Panc1 (cell line): ENCODE measurements at regions not wholly inside any gene's neighbourhood (a gene's known extent, or its start where the extent isn't known, plus 50 kb on each side); places are given as distances from the start of the nearest gene placed in this dataset.
"Not testable (repeated sequence)": the region's sequence is repeated elsewhere in the genome, so short reads cannot be mapped to it uniquely, and the experiment has no call there.

ENCODE experiments used
- ATAC-seq: fragments of 200-7000 bp; cut with Tn5 transposase; 2 replicates; pipeline ENCODE4 v1.9.1; 2020; ENCODE audit warnings: mild to moderate bottlenecking, moderate library complexity
- BruUV-seq: library from RNA; stranded (reverse); fragments of 400-500 nt; replicated peaks from 2 replicates; lab custom pipeline; 2021; lab: Mats Ljungman, UMichigan
- CTCF ChIA-PET: fragments of 300-600 bp; sonication (Branson Sonifier 250); formaldehyde crosslinking; loops from one replicate; lab custom pipeline; 2022; ENCODE audit warnings: antibody characterized with exemption; lab: Charles Lee
- POLR2A ChIA-PET: fragments of 300-600 bp; sonication (Branson Sonifier 250); formaldehyde crosslinking; loops from one replicate; lab custom pipeline; 2022; ENCODE audit warnings: antibody characterized with exemption; lab: Charles Lee
- DNase-seq: peaks from one replicate; pipeline ENCODE4 v3.0.0-alpha.2; 2010; ENCODE audit warnings: low read depth, low spot score
- H3K27ac ChIP-seq: 2 replicates; pipeline ENCODE4 v1.5.1; 2011; ENCODE audit warnings: mild to moderate bottlenecking, low read length, inconsistent platforms
- H3K27me3 ChIP-seq: fragments of 200-500 bp; sonication (Bioruptor generic); 2 replicates; pipeline ENCODE4 v1.6.0; 2014; ENCODE audit warnings: low read length, inconsistent platforms; ENCODE audit not compliant: control insufficient read depth, insufficient read depth
- H3K36me3 ChIP-seq: fragments of 200-500 bp; sonication (Bioruptor generic); 2 replicates; pipeline ENCODE4 v1.5.1; 2014; ENCODE audit warnings: inconsistent platforms, mild to moderate bottlenecking, low read length, moderate library complexity; ENCODE audit not compliant: control insufficient read depth, insufficient read depth
- H3K4me1 ChIP-seq: 2 replicates; pipeline ENCODE4 v1.5.1; 2011; ENCODE audit warnings: inconsistent platforms, mild to moderate bottlenecking, low read length, moderate library complexity; ENCODE audit not compliant: control insufficient read depth, insufficient read depth
- H3K4me3 ChIP-seq, 2 experiments: 2 replicates each; pipeline ENCODE4 v1.5.1; 2011 to 2012; ENCODE audit warnings: low read depth in 2 of 2, low read length in 2 of 2, mild to moderate bottlenecking in 2 of 2, inconsistent platforms in 1 of 2, moderate library complexity in 1 of 2
- H3K9me3 ChIP-seq: fragments of 200-500 bp; sonication (Bioruptor generic); 2 replicates; pipeline ENCODE4 v1.5.1; 2014; ENCODE audit warnings: low read depth, mild to moderate bottlenecking, inconsistent platforms, low read length, moderate library complexity; ENCODE audit not compliant: control insufficient read depth, insufficient read depth
- CTCF ChIP-seq: fragments of 450-650 bp; IDR thresholded peaks from 2 replicates; pipeline ENCODE4 v1.5.1; 2017; ENCODE audit warnings: mild to moderate bottlenecking
- POLR2AphosphoS5 ChIP-seq: IDR thresholded peaks from 2 replicates; pipeline ENCODE4 v1.6.1; 2012; ENCODE audit warnings: mild to moderate bottlenecking, low read depth, low read length, moderate library complexity
- REST ChIP-seq, 2 experiments: IDR thresholded peaks; 2 replicates each; pipeline ENCODE4 v1.6.1; 2011 to 2012; ENCODE audit warnings: low read depth in 2 of 2, control low read depth in 1 of 2, low read length in 1 of 2, mild to moderate bottlenecking in 1 of 2, moderate library complexity in 1 of 2; ENCODE audit not compliant: insufficient read depth in 1 of 2
- SIN3A ChIP-seq: IDR thresholded peaks from 2 replicates; pipeline ENCODE4 v1.6.1; 2012; ENCODE audit warnings: low read depth, mild to moderate bottlenecking, low read length, moderate library complexity, borderline replicate concordance; ENCODE audit not compliant: insufficient read depth
- TCF7L2 ChIP-seq: IDR thresholded peaks from 2 replicates; pipeline ENCODE4 v1.6.1; 2011; ENCODE audit warnings: mild to moderate bottlenecking, low read depth, low read length, inconsistent platforms
- in situ Hi-C: cut with HindIII; loops from 2 replicates; pipeline ENCODE4 v1.10.0; 2016; ENCODE audit warnings: low sequenced_read_pairs, low pct_unique_long_range_greater_than_20kb
- intact Hi-C: fragments of 100-400 bp; cut with micrococcal nuclease; formaldehyde crosslinking; loops from one replicate; pipeline ENCODE4 v1.10.0; 2022; ENCODE audit not compliant: unreplicated experiment

- BruUV-seq: no TSS peak
- no peaks in the 10 kb centered on the region for H3K36me3 ChIP-seq
- H3K4me1 ChIP-seq: no peaks in the 10 kb centered on the region
- H3K9me3 ChIP-seq: no peaks in the 10 kb centered on the region
- no peak overlapping the region for H3K4me3 ChIP-seq
- intact Hi-C loops (no loop called here), in situ Hi-C loops (no loop called here)
- TF ChIP-seq TCF7L2 (no peak), REST (IDR thresholded peaks at IDR 0.05; ENCODE audit: insufficient read depth in 1 of 2, low read depth in 2 of 2, low read length in 1 of 2) (no peak), SIN3A (no peak), POLR2AphosphoS5 (no peak), CTCF (no peak)
- ChIA-PET CTCF (no interaction called here), POLR2A (no interaction called here)
- H3K27me3 ChIP-seq: no peaks in the 10 kb centered on the region
- no peak for DNase-seq
- ATAC-seq: no peak
- no peak overlapping the region for H3K27ac ChIP-seq
Observed at GRCh38 chr12:14213542-14213941, 151.9 kb upstream of the ATF7IP start.

GRCh38 chr12:14214495-14214894 lies 151.0 kb upstream of the ATF7IP start:
- intact Hi-C loops (no loop called here), in situ Hi-C loops (no loop called here)
- ATAC-seq: no peak
- ChIA-PET POLR2A (no interaction called here), CTCF (no interaction called here)
- H3K4me3 ChIP-seq: no peak overlapping the region
- no peaks in the 10 kb centered on the region for H3K36me3 ChIP-seq
- H3K27ac ChIP-seq: no peak overlapping the region
- no TSS peak for BruUV-seq
- H3K4me1 ChIP-seq: no peaks in the 10 kb centered on the region
- H3K9me3 ChIP-seq: no peaks in the 10 kb centered on the region
- no peaks in the 10 kb centered on the region for H3K27me3 ChIP-seq
- no peak for TF ChIP-seq SIN3A
- no peak for TF ChIP-seq TCF7L2
- no peak for TF ChIP-seq CTCF
- TF ChIP-seq REST (IDR thresholded peaks at IDR 0.05; ENCODE audit: insufficient read depth in 1 of 2, low read depth in 2 of 2, low read length in 1 of 2): no peak
- TF ChIP-seq POLR2AphosphoS5: no peak
- no peak for DNase-seq

- BruUV-seq, H3K27me3 ChIP-seq, ATAC-seq, DNase-seq, H3K4me3 ChIP-seq, intact Hi-C loops, H3K9me3 ChIP-seq, H3K36me3 ChIP-seq, POLR2A ChIA-PET, H3K27ac ChIP-seq, in situ Hi-C loops, H3K4me1 ChIP-seq, CTCF ChIA-PET: not testable (repeated sequence)
Observed at GRCh38 chr12:14215949-14216348, 149.5 kb upstream of the ATF7IP start.
